SK-N-SH (cell line): ENCODE measurements at regions not wholly inside any gene's neighbourhood (a gene's known extent, or its start where the extent isn't known, plus 50 kb on each side); places are given as distances from the start of the nearest gene placed in this dataset.

Source experiments
- CTCF ChIA-PET: fragments of 300-600, 350-600 bp; formaldehyde crosslinking; extraction: SDS; loops from one replicate; lab custom pipeline; 2021; lab: Yijun Ruan, JAX
- POLR2A ChIA-PET: fragments of 350-600 bp; sonication (Branson Sonifier 250); formaldehyde crosslinking; extraction: SDS; loops from one replicate; lab custom pipeline; 2020; ENCODE audit warnings: antibody characterized with exemption, inconsistent platforms; lab: Yijun Ruan, JAX
- DNase-seq: peaks from one replicate; pipeline ENCODE4 v3.0.0; 2012
- H2AFZ ChIP-seq: fragments of 200-600 bp; sonication (generic); 2 replicates; pipeline ENCODE4 v1.8.1; 2016; ENCODE audit warnings: antibody characterized with exemption, mild to moderate bottlenecking, low read depth
- H3F3A ChIP-seq: fragments of 200-600 bp; sonication (generic); replicated peaks from 2 replicates; pipeline ENCODE3; 2016; ENCODE audit warnings: antibody characterized with exemption, mild to moderate bottlenecking; ENCODE audit not compliant: insufficient read depth
- H3K27ac ChIP-seq, 2 experiments: fragments of 200-500 bp in 1 of 2; fragments of 200-600 bp in 1 of 2; sonication (Bioruptor generic) in 1 of 2; sonication (generic), shearing (Covaris generic) in 1 of 2; 2 replicates each; pipeline versions ENCODE4 v1.5.1 to v1.6.1; 2014 to 2016; ENCODE audit warnings: low read depth in 2 of 2, inconsistent platforms in 1 of 2, low read length in 1 of 2, mild to moderate bottlenecking in 1 of 2, mixed read lengths in 1 of 2
- H3K27me3 ChIP-seq: fragments of 200-600 bp; sonication (generic), shearing (Covaris generic); 2 replicates; pipeline ENCODE4 v1.6.1; 2016; ENCODE audit warnings: mixed run types; ENCODE audit not compliant: insufficient read depth
- H3K36me3 ChIP-seq, 2 experiments: fragments of 200-500 bp in 1 of 2; fragments of 200-600 bp in 1 of 2; sonication (Bioruptor generic) in 1 of 2; sonication (generic) in 1 of 2; replicated peaks in 1 of 2; 2 replicates each; pipeline versions ENCODE3 to v1.5.1; 2014 to 2016; ENCODE audit warnings: low read length in 1 of 2, mild to moderate bottlenecking in 1 of 2; ENCODE audit not compliant: insufficient read depth in 2 of 2, control insufficient read depth in 1 of 2
- H3K4me1 ChIP-seq, 2 experiments: fragments of 200-500 bp in 1 of 2; fragments of 200-600 bp in 1 of 2; sonication (Bioruptor generic) in 1 of 2; sonication (generic), shearing (Covaris generic) in 1 of 2; 2 replicates each; pipeline versions ENCODE4 v1.5.1 to v1.6.1; 2014 to 2016; ENCODE audit warnings: low read depth in 1 of 2, low read length in 1 of 2, mixed run types in 1 of 2; ENCODE audit not compliant: insufficient read depth in 2 of 2, control insufficient read depth in 1 of 2
- H3K4me2 ChIP-seq: fragments of 200-600 bp; sonication (generic), shearing (Covaris generic); 2 replicates; pipeline ENCODE4 v1.6.1; 2017; ENCODE audit warnings: mixed run types
- H3K4me3 ChIP-seq, 2 experiments: fragments of 200-500 bp in 1 of 2; fragments of 200-600 bp in 1 of 2; sonication (Bioruptor generic) in 1 of 2; sonication (generic), shearing (Covaris generic) in 1 of 2; 2 replicates each; pipeline versions ENCODE4 v1.5.1 to v1.8.1; 2014 to 2016; ENCODE audit warnings: low read depth in 2 of 2, inconsistent platforms in 1 of 2, low read length in 1 of 2, mild to moderate bottlenecking in 1 of 2, mixed read lengths in 1 of 2, moderate library complexity in 1 of 2
- H3K79me2 ChIP-seq: fragments of 200-600 bp; sonication (generic); 2 replicates; pipeline ENCODE4 v1.8.1; 2017; ENCODE audit warnings: mild to moderate bottlenecking; ENCODE audit not compliant: insufficient read depth
- H3K9ac ChIP-seq: fragments of 200-600 bp; sonication (generic); 2 replicates; pipeline ENCODE4 v1.6.1; 2017; ENCODE audit warnings: mixed run types
- H3K9me2 ChIP-seq: fragments of 200-600 bp; sonication (generic); 2 replicates; pipeline ENCODE4 v1.6.1; 2017; ENCODE audit warnings: mixed run types
- H3K9me3 ChIP-seq: fragments of 200-600 bp; sonication (generic); 2 replicates; pipeline ENCODE4 v1.6.1; 2017; ENCODE audit warnings: mixed run types, mild to moderate bottlenecking, moderate library complexity
- H4K20me1 ChIP-seq: fragments of 200-600 bp; sonication (generic); 2 replicates; pipeline ENCODE4 v1.6.1; 2017; ENCODE audit warnings: mild to moderate bottlenecking, mixed run types; ENCODE audit not compliant: insufficient read depth
- CHD2 ChIP-seq: fragments of 150-350 bp; IDR thresholded peaks from 2 replicates; pipeline ENCODE4 v1.6.1; 2018; ENCODE audit warnings: low read length; ENCODE audit not compliant: partially characterized antibody
- CTCF ChIP-seq: fragments of 200-600 bp; sonication (generic); IDR thresholded peaks from 2 replicates; pipeline ENCODE4 v1.6.1; 2017; ENCODE audit warnings: antibody characterized with exemption, mild to moderate bottlenecking, moderate library complexity
- EP300 ChIP-seq, 2 experiments: IDR thresholded peaks; 2 replicates each; pipeline versions ENCODE4 v1.4.0 to v1.6.1; 2012; ENCODE audit warnings: borderline replicate concordance in 1 of 2, low read depth in 1 of 2, low read length in 1 of 2
- EZH2phosphoT487 ChIP-seq: fragments of 200-600 bp; sonication (generic); IDR thresholded peaks from 2 replicates; pipeline ENCODE4 v1.6.1; 2017; ENCODE audit warnings: low read depth, mixed run types, mild to moderate bottlenecking, antibody characterized with exemption, moderate library complexity, borderline replicate concordance
- FOSL2 ChIP-seq: IDR thresholded peaks from 2 replicates; pipeline ENCODE4 v1.4.0; 2012; ENCODE audit warnings: low read depth, mild to moderate bottlenecking, moderate library complexity, borderline replicate concordance
- FOXM1 ChIP-seq: IDR thresholded peaks from 2 replicates; pipeline ENCODE4 v1.4.0; 2012; ENCODE audit warnings: low read depth, mild to moderate bottlenecking
- GABPA ChIP-seq: IDR thresholded peaks from 2 replicates; pipeline ENCODE4 v1.4.0; 2012; ENCODE audit warnings: low read depth, mild to moderate bottlenecking
- GATA2 ChIP-seq: sonication (generic); formaldehyde crosslinking; IDR thresholded peaks from 2 replicates; pipeline ENCODE4 v1.5.0; 2020; ENCODE audit warnings: mild to moderate bottlenecking, missing genetic modification reagents
- IRF3 ChIP-seq: fragments of 150-350 bp; IDR thresholded peaks from 2 replicates; pipeline ENCODE4 v1.6.1; 2016; ENCODE audit warnings: mild to moderate bottlenecking, low read depth, low read length
- JUND ChIP-seq: IDR thresholded peaks from 2 replicates; pipeline ENCODE4 v1.4.0; 2012
- MAX ChIP-seq: IDR thresholded peaks from 2 replicates; pipeline ENCODE4 v1.4.0; 2012; ENCODE audit warnings: low read depth
- NFIC ChIP-seq: IDR thresholded peaks from 2 replicates; pipeline ENCODE4 v1.4.0; 2012; ENCODE audit warnings: borderline replicate concordance
- NRF1 ChIP-seq: IDR thresholded peaks from 2 replicates; pipeline ENCODE4 v1.6.1; 2012; ENCODE audit warnings: low read depth, mild to moderate bottlenecking, low read length
- PBX3 ChIP-seq: IDR thresholded peaks from 2 replicates; pipeline ENCODE4; 2012
- RAD21 ChIP-seq: IDR thresholded peaks from 2 replicates; pipeline ENCODE4 v1.6.1; 2012; ENCODE audit warnings: mild to moderate bottlenecking, low read length
- REST ChIP-seq: IDR thresholded peaks from 2 replicates; pipeline ENCODE4 v1.6.1; 2012; ENCODE audit warnings: mild to moderate bottlenecking, low read depth, low read length, moderate library complexity
- SMC3 ChIP-seq: IDR thresholded peaks from 2 replicates; pipeline ENCODE4 v1.6.1; 2012; ENCODE audit warnings: low read depth, low read length, improper control_type of control experiment
- TAF1 ChIP-seq: IDR thresholded peaks from 2 replicates; pipeline ENCODE4 v1.6.1; 2012; ENCODE audit warnings: low read depth, mild to moderate bottlenecking, low read length, moderate library complexity, borderline replicate concordance
- TEAD4 ChIP-seq: IDR thresholded peaks from 2 replicates; pipeline ENCODE4 v1.4.0; 2012; ENCODE audit warnings: mild to moderate bottlenecking, borderline replicate concordance; ENCODE audit not compliant: insufficient read depth
- YY1 ChIP-seq: IDR thresholded peaks from 2 replicates; pipeline ENCODE4 v1.4.0; 2012; ENCODE audit warnings: low read depth, mild to moderate bottlenecking
- ZBTB33 ChIP-seq: IDR thresholded peaks from 2 replicates; pipeline ENCODE4 v1.4.0; 2012; ENCODE audit warnings: low read depth, borderline replicate concordance
- WGBS: methylation state at CpG from one replicate; pipeline ENCODE4 v1.1.6; 2017; ENCODE audit warnings: low lambda C conversion rate; 5-methylcytosine and 5-hydroxymethylcytosine counted together

GRCh38 chr12:24407884-24408283, 458.4 kb upstream of the SOX5 start (continued):
- no peak for TF ChIP-seq CTCF
- no peak for TF ChIP-seq MAX
- no peak for TF ChIP-seq IRF3
- TF ChIP-seq TAF1: no peak
- TF ChIP-seq RAD21: no peak
- no peak for TF ChIP-seq CHD2
- TF ChIP-seq FOXM1: no peak

GRCh38 chr12:24404086-24404815, 454.8 kb upstream of the SOX5 start:
- Histone ChIP-seq H3K36me3 (no peaks in the 10 kb centered on the region), H3K27ac (no peak overlapping the region), H3K9me3 (no peaks in the 10 kb centered on the region), H3K4me3 (no peak overlapping the region), H2AFZ (no peak overlapping the region), H3K9me2 (no peaks in the 10 kb centered on the region), H3F3A (no peaks in the 10 kb centered on the region), H3K4me2 (no peak overlapping the region), H4K20me1 (no peaks in the 10 kb centered on the region), H3K9ac (no peak overlapping the region), H3K4me1 (no peaks in the 10 kb centered on the region), H3K27me3 (no peaks in the 10 kb centered on the region)
- POLR2A ChIA-PET: no interaction called here
- DNase-seq: no peak
- WGBS: 66% methylated on average over 6 of the region's 6 CpGs
- CTCF ChIA-PET: interaction anchor here (1.4 kb wide), 1 partner anchor 87 kb away, joined by 3 read pairs; no protein-coding TSS in a partner anchor
- TF ChIP-seq YY1 (no peak), CHD2 (no peak), FOSL2 (no peak), ZBTB33 (no peak), GATA2 (no peak), REST (no peak), FOXM1 (no peak), SMC3 (no peak), RAD21 (no peak), EZH2phosphoT487 (no peak), GABPA (no peak), JUND (no peak), NFIC (no peak), TEAD4 (no peak), TAF1 (no peak), EP300 (IDR thresholded peaks at IDR 0.05; ENCODE audit: borderline replicate concordance in 1 of 2, low read depth in 1 of 2, low read length in 1 of 2) (no peak), NRF1 (no peak), PBX3 (no peak)
- TF ChIP-seq, all 33 proteins: peak for 0
- no peaks in the 10 kb centered on the region for H3K79me2 ChIP-seq
